SU-DHL-6 (cell line): ENCODE measurements at regions not wholly inside any gene's neighbourhood (a gene's known extent, or its start where the extent isn't known, plus 50 kb on each side); places are given as distances from the start of the nearest gene placed in this dataset.
"Not testable (repeated sequence)": the region's sequence is repeated elsewhere in the genome, so short reads cannot be mapped to it uniquely, and the experiment has no call there.

Experiments used
- H2AFZ ChIP-seq: fragments of 200-600 bp; sonication (generic); 2 replicates; pipeline ENCODE4 v1.6.1; 2014; ENCODE audit warnings: low read depth, mild to moderate bottlenecking, moderate library complexity, mixed read lengths, antibody characterized with exemption, low read length; ENCODE audit not compliant: severe bottlenecking
- H3F3A ChIP-seq: fragments of 200-600 bp; shearing (Covaris generic); 2 replicates; pipeline ENCODE4 v1.6.0; 2016; ENCODE audit warnings: antibody characterized with exemption, mild to moderate bottlenecking; ENCODE audit not compliant: insufficient read depth
- H3K27ac ChIP-seq: fragments of 200-600 bp; sonication (generic); 2 replicates; pipeline ENCODE4 v1.5.1; 2016; ENCODE audit warnings: low read depth, mild to moderate bottlenecking, low read length, moderate library complexity, mixed read lengths
- H3K27me3 ChIP-seq: fragments of 200-600 bp; sonication (generic), shearing (Covaris generic); 2 replicates; pipeline ENCODE4 v1.6.0; 2014; ENCODE audit warnings: mild to moderate bottlenecking, low read length
- H3K36me3 ChIP-seq: fragments of 200-600 bp; sonication (generic); 2 replicates; pipeline ENCODE4 v1.6.1; 2014; ENCODE audit warnings: mild to moderate bottlenecking, low read length, mixed read lengths
- H3K4me2 ChIP-seq: fragments of 300-600, 200-600 bp; shearing (Covaris generic), sonication (generic); 2 replicates; pipeline ENCODE4 v1.6.0; 2014; ENCODE audit warnings: low read length, low read depth, mild to moderate bottlenecking; ENCODE audit not compliant: poor library complexity, severe bottlenecking
- H3K4me3 ChIP-seq: fragments of 200-600 bp; sonication (generic); 2 replicates; pipeline ENCODE4 v1.5.1; 2014; ENCODE audit warnings: antibody characterized with exemption, low read length, mild to moderate bottlenecking, mixed read lengths; ENCODE audit not compliant: insufficient read depth, poor library complexity, severe bottlenecking
- H3K79me2 ChIP-seq: fragments of 200-600 bp; sonication (generic); 2 replicates; pipeline ENCODE4 v1.6.1; 2014; ENCODE audit warnings: mild to moderate bottlenecking, low read length, moderate library complexity; ENCODE audit not compliant: insufficient read depth
- H3K9ac ChIP-seq: fragments of 200-600 bp; sonication (generic); 2 replicates; pipeline ENCODE4 v1.7.0; 2014; ENCODE audit warnings: mild to moderate bottlenecking, low read length
- H3K9me2 ChIP-seq: fragments of 200-600 bp; sonication (generic); replicated peaks from 2 replicates; pipeline ENCODE4 v1.6.1; 2014; ENCODE audit warnings: low read length; ENCODE audit not compliant: insufficient read depth
- H3K9me3 ChIP-seq: fragments of 200-600 bp; sonication (generic); 2 replicates; pipeline ENCODE4 v1.6.1; 2014; ENCODE audit warnings: low read length, mixed read lengths; ENCODE audit not compliant: insufficient read depth
- H4K20me1 ChIP-seq: fragments of 200-600 bp; sonication (generic); 2 replicates; pipeline ENCODE4 v1.6.1; 2014; ENCODE audit warnings: low read depth, mild to moderate bottlenecking, antibody characterized with exemption, low read length, moderate library complexity, mixed read lengths
- EZH2phosphoT487 ChIP-seq: fragments of 200-600 bp; sonication (generic), shearing (Covaris generic); conservative IDR thresholded peaks from 2 replicates; pipeline ENCODE4 v1.6.1; 2018; ENCODE audit warnings: mild to moderate bottlenecking, antibody characterized with exemption, low read length, moderate library complexity, mixed read lengths
- TF ChIP-seq, protein P1 (sequence below): fragments of 200-600 bp; sonication (generic); IDR thresholded peaks from one replicate; pipeline ENCODE4 v1.5.1; 2017; ENCODE audit warnings: antibody characterized with exemption, mild to moderate bottlenecking, low read length, moderate library complexity; ENCODE audit not compliant: insufficient read depth, poor library complexity, severe bottlenecking

DNA sequence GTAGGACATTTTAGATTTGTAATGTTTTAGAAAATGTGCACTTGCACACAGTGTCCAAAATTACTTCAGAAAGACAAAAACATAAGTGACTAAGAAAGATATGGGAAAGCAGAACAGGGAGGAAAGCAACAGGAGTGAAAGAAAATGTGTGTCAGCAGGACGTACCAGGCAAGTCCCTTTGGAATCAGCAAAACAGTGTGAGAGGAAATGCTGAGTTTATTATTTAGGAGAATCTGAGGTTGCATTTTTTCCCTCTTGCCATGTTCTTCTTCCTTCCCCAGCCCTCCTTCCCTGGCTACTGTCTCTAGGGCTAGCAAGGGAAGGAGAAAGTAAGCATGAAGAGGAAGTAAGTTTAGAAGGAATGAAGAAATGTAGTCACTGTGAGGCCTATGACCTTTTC, 67.7 kb upstream of the CD163 start:
- no peaks in the 10 kb centered on the region for H3K27me3 ChIP-seq
- H4K20me1 ChIP-seq, result no peaks in the 10 kb centered on the region
- no peak for TF ChIP-seq EZH2phosphoT487
- TF ChIP-seq, protein P1, sequence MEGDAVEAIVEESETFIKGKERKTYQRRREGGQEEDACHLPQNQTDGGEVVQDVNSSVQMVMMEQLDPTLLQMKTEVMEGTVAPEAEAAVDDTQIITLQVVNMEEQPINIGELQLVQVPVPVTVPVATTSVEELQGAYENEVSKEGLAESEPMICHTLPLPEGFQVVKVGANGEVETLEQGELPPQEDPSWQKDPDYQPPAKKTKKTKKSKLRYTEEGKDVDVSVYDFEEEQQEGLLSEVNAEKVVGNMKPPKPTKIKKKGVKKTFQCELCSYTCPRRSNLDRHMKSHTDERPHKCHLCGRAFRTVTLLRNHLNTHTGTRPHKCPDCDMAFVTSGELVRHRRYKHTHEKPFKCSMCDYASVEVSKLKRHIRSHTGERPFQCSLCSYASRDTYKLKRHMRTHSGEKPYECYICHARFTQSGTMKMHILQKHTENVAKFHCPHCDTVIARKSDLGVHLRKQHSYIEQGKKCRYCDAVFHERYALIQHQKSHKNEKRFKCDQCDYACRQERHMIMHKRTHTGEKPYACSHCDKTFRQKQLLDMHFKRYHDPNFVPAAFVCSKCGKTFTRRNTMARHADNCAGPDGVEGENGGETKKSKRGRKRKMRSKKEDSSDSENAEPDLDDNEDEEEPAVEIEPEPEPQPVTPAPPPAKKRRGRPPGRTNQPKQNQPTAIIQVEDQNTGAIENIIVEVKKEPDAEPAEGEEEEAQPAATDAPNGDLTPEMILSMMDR, result no peak
- H2AFZ ChIP-seq, result no peak overlapping the region
- no peaks in the 10 kb centered on the region for H3K9me2 ChIP-seq
- H3K27ac ChIP-seq, result no peak overlapping the region
- no peak overlapping the region for H3K4me3 ChIP-seq
- H3F3A ChIP-seq, result no peaks in the 10 kb centered on the region
- H3K9me3 ChIP-seq, result no peaks in the 10 kb centered on the region
- no peaks in the 10 kb centered on the region; the same call in 1 of the 2 replicates for H3K36me3 ChIP-seq
- H3K9ac ChIP-seq, result no peak overlapping the region
- no peak overlapping the region for H3K4me2 ChIP-seq
- no peaks in the 10 kb centered on the region for H3K79me2 ChIP-seq

DNA sequence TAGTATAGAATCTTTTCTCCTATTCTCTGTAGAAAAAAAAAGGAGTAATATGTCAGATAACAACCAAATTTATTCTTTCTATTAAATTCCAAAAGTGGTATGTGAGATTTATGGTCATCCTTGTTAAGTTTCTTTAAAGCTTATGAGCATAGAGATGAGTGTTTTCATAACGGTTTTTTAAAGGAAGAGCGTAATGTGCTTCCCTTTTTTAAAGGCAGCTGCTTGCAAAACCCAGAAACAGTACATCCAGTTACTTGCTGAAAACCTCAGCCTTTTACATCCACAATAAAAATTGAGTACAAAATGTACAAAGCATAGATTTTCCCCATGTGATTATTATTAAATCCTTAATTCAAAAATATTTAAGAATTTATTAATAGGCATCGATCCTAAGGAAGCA, 53.6 kb upstream of the CD163 start:
- Histone ChIP-seq H3K4me3 (no peak overlapping the region), H3K9me3 (no peaks in the 10 kb centered on the region), H3K9ac (no peak overlapping the region), H3K36me3 (no peaks in the 10 kb centered on the region), H3K9me2 (no peaks in the 10 kb centered on the region), H3K27me3 (no peaks in the 10 kb centered on the region), H4K20me1 (no peaks in the 10 kb centered on the region), H3K27ac (no peak overlapping the region), H3F3A (no peaks in the 10 kb centered on the region), H3K79me2 (no peaks in the 10 kb centered on the region), H3K4me2 (no peak overlapping the region), H2AFZ (no peak overlapping the region)
- TF ChIP-seq EZH2phosphoT487, result no peak
- TF ChIP-seq, protein P1, result no peak

DNA sequence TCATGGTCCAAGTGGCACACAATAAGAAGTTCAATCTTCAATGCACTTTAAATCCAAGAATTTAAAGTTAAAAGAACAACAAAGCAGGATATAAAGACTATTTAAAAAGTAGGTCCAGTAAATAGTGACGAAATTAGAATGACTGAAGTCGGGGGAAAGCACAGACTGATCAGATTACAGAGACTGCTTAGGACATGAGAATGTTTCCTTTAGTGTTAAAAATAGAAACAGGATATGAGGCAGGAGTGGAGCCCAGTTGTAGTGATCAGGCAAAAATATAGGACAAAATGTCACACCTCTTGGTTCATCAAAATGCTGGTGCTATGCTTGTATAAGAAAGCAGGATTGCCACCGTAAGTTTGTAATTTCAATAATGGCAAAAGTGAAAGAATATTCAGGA, 52.2 kb upstream of the CD163 start:
- Histone ChIP-seq H3K27me3 (no peaks in the 10 kb centered on the region), H3K27ac (no peak overlapping the region), H3K9me2 (no peaks in the 10 kb centered on the region), H3K36me3 (no peaks in the 10 kb centered on the region), H3K4me3 (no peak overlapping the region), H3K9ac (no peak overlapping the region), H3F3A (no peaks in the 10 kb centered on the region), H3K9me3 (no peaks in the 10 kb centered on the region), H4K20me1 (no peaks in the 10 kb centered on the region), H3K4me2 (no peak overlapping the region), H2AFZ (no peak overlapping the region), H3K79me2 (no peaks in the 10 kb centered on the region)
- TF ChIP-seq EZH2phosphoT487, result no peak
- TF ChIP-seq, protein P1, result no peak

DNA sequence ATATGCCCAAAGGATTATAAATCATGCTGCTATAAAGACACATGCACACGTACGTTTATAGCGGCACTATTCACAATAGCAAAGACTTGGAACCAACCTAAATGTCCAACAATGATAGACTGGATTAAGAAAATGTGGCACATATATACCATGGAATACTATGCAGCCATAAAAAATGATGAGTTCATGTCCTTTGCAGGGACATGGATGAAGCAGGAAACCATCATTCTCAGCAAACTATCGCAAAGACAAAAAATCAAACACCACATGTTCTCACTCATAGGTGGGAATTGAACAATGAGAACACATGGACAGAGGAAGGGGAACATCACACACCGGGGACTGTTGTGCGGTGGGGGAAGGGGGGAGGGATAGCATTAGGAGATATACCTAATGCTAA, 51.3 kb upstream of the CD163 start:
- H4K20me1 ChIP-seq, H3K4me2 ChIP-seq, H3K9me3 ChIP-seq, H3F3A ChIP-seq, H3K9me2 ChIP-seq, H3K27me3 ChIP-seq, H3K9ac ChIP-seq, H3K27ac ChIP-seq, H3K79me2 ChIP-seq, H2AFZ ChIP-seq, H3K36me3 ChIP-seq, H3K4me3 ChIP-seq: not testable (repeated sequence)
